ENCODE measurements at regions not wholly inside any gene's neighbourhood (a gene's known extent, or its start where the extent isn't known, plus 50 kb on each side); places are given as distances from the start of the nearest gene placed in this dataset.

DNA sequence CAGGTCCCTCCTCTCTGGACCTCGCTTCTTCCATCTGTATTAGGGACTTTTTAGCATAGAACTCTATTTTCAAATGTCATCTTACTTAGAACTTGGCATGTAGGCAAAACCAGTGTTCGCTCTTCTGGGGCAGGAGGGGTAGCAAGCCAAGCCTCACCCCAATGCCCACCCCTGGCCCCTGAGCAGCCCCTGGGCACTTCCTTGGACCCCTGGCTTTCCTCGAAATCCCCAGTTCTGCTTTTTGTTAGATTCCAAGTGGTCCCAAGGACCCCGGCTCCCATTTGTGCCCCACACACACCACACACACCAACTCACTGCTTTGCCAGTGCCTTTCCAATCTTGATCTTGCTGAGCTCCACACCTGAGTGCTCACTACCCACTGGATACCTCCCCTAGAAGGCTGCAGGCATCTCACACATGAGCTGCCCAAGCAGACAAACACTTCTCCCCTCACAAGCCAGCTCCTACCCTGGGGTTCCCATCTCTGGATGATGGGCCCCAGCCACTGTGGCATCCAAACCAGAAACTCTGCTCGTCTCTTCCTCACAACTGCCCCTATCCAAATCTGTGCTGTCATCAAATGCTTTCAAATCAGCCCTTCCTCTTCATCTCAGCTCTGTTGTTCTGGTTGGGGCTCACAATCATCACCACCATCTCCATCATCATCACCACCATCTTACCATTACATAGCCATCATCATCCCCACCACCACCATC is 167.9 kb upstream of the ZMIZ1 start:
- no peaks in the 10 kb centered on the region for H3K36me3 ChIP-seq (ENCODE audit: insufficient read depth, low read length, poor library complexity, severe bottlenecking)
- H3K4me1 ChIP-seq (ENCODE audit: insufficient read depth, low read length, poor library complexity, severe bottlenecking): no peaks in the 10 kb centered on the region
- H3K4me3 ChIP-seq (ENCODE audit: low read depth, low read length, poor library complexity, severe bottlenecking): no peak overlapping the region
- H3K27me3 ChIP-seq (replicated peaks; ENCODE audit: insufficient read depth, low read depth, low read length, poor library complexity): no peaks in the 10 kb centered on the region
- intact Hi-C loops (cut with micrococcal nuclease; ENCODE audit: unreplicated experiment): no loop called here
- BruUV-seq (replicated peaks): no TSS peak
- no peak overlapping the region for H3K27ac ChIP-seq (ENCODE audit: low read depth, low read length, poor library complexity, severe bottlenecking)
- TF ChIP-seq EZH2 (IDR thresholded peaks at IDR 0.05; ENCODE audit: borderline replicate concordance, low read depth, low read length, poor library complexity, severe bottlenecking): no peak
- TF ChIP-seq, protein P1, sequence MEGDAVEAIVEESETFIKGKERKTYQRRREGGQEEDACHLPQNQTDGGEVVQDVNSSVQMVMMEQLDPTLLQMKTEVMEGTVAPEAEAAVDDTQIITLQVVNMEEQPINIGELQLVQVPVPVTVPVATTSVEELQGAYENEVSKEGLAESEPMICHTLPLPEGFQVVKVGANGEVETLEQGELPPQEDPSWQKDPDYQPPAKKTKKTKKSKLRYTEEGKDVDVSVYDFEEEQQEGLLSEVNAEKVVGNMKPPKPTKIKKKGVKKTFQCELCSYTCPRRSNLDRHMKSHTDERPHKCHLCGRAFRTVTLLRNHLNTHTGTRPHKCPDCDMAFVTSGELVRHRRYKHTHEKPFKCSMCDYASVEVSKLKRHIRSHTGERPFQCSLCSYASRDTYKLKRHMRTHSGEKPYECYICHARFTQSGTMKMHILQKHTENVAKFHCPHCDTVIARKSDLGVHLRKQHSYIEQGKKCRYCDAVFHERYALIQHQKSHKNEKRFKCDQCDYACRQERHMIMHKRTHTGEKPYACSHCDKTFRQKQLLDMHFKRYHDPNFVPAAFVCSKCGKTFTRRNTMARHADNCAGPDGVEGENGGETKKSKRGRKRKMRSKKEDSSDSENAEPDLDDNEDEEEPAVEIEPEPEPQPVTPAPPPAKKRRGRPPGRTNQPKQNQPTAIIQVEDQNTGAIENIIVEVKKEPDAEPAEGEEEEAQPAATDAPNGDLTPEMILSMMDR (conservative IDR thresholded peaks at IDR 0.05; ENCODE audit: low read depth, low read length): no peak
- no peaks in the 10 kb centered on the region for H3K9me3 ChIP-seq (ENCODE audit: low read depth, low read length, poor library complexity, severe bottlenecking)
- ChIA-PET CTCF (no interaction called here), POLR2A (ENCODE audit: low non-redundant PET) (no interaction called here)
- DNase-seq (ENCODE audit: low spot score): no peak

DNA sequence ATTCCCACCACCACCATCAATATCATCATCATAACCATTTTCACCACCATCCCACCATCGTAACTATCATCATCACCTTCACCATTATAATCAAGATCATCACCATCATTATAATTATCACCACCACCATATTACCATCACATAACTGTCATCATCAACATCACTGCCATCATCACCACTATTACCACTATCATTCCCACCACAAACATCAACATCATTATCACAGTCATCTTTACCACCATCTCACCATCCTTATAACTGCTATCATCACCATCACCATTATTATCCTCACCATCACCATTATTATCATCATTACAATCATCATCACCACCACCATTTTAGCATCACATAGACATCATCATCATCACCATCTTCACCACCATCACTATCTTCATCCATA is 167.1 kb upstream of the ZMIZ1 start:
- TF ChIP-seq EZH2 (IDR thresholded peaks at IDR 0.05; ENCODE audit: borderline replicate concordance, low read depth, low read length, poor library complexity, severe bottlenecking): no peak
- TF ChIP-seq, protein P1 (conservative IDR thresholded peaks at IDR 0.05; ENCODE audit: low read depth, low read length): no peak
- H3K9me3 ChIP-seq (ENCODE audit: low read depth, low read length, poor library complexity, severe bottlenecking): no peaks in the 10 kb centered on the region
- no peaks in the 10 kb centered on the region for H3K4me1 ChIP-seq (ENCODE audit: insufficient read depth, low read length, poor library complexity, severe bottlenecking)
- no peak overlapping the region for H3K4me3 ChIP-seq (ENCODE audit: low read depth, low read length, poor library complexity, severe bottlenecking)
- no peak overlapping the region for H3K27ac ChIP-seq (ENCODE audit: low read depth, low read length, poor library complexity, severe bottlenecking)
- ChIA-PET POLR2A (ENCODE audit: low non-redundant PET) (no interaction called here), CTCF (no interaction called here)
- no peaks in the 10 kb centered on the region for H3K27me3 ChIP-seq (replicated peaks; ENCODE audit: insufficient read depth, low read depth, low read length, poor library complexity)
- intact Hi-C loops (cut with micrococcal nuclease; ENCODE audit: unreplicated experiment): no loop called here
- no peaks in the 10 kb centered on the region for H3K36me3 ChIP-seq (ENCODE audit: insufficient read depth, low read length, poor library complexity, severe bottlenecking)
- no TSS peak for BruUV-seq (replicated peaks)
- DNase-seq (ENCODE audit: low spot score): no peak

DNA sequence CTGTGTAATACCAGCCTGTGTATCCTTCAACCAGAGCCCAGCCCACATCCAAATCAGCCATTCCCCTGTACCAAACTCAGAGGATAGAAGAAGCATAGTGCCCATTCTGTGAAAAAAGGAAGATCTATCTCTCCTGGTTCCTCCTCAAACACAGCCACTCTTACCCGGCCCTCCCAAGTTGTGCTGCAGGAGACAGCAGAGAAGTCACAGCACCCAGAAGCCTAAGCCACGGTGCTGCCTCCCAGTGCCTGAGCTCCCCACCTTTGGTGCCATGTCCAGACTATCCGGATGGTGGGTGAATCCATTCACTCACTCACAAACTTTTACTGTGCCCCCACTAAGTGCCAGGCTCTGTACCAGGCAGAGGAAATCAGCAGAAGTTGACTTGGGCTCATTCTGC is 166.0 kb upstream of the ZMIZ1 start:
- no TSS peak for BruUV-seq (replicated peaks)
- Histone ChIP-seq H3K9me3 (ENCODE audit: low read depth, low read length, poor library complexity, severe bottlenecking) (no peaks in the 10 kb centered on the region), H3K4me1 (ENCODE audit: insufficient read depth, low read length, poor library complexity, severe bottlenecking) (no peaks in the 10 kb centered on the region), H3K4me3 (ENCODE audit: low read depth, low read length, poor library complexity, severe bottlenecking) (no peak overlapping the region), H3K36me3 (ENCODE audit: insufficient read depth, low read length, poor library complexity, severe bottlenecking) (no peaks in the 10 kb centered on the region), H3K27ac (ENCODE audit: low read depth, low read length, poor library complexity, severe bottlenecking) (no peak overlapping the region), H3K27me3 (replicated peaks; ENCODE audit: insufficient read depth, low read depth, low read length, poor library complexity) (no peaks in the 10 kb centered on the region)
- POLR2A ChIA-PET (ENCODE audit: low non-redundant PET): no interaction called here
- CTCF ChIA-PET: no interaction called here
- no peak for TF ChIP-seq EZH2 (IDR thresholded peaks at IDR 0.05; ENCODE audit: borderline replicate concordance, low read depth, low read length, poor library complexity, severe bottlenecking)
- TF ChIP-seq, protein P1 (conservative IDR thresholded peaks at IDR 0.05; ENCODE audit: low read depth, low read length): no peak
- intact Hi-C loops (cut with micrococcal nuclease; ENCODE audit: unreplicated experiment): no loop called here
- no peak for DNase-seq (ENCODE audit: low spot score)
